ENCODE measurements at regions not wholly inside any gene's neighbourhood (a gene's known extent, or its start where the extent isn't known, plus 50 kb on each side); places are given as distances from the start of the nearest gene placed in this dataset.
"Not testable (repeated sequence)": the region's sequence is repeated elsewhere in the genome, so short reads cannot be mapped to it uniquely, and the experiment has no call there.

- ATAC-seq; H3K4me2 ChIP-seq; CTCF ChIA-PET; DNase-seq (ENCODE audit: low read depth in 1 of 2, low spot score in 1 of 2); H3K4me3 ChIP-seq; H3K9me3 ChIP-seq; POLR2A ChIA-PET; H3K27ac ChIP-seq; FAIRE-seq: not testable (repeated sequence)
- WGBS (ENCODE audit: missing lambda C conversion rate), result 89% methylated on average over 7 of the region's 7 CpGs
- peak; percentile 77 for TF ChIP-seq ZC3H11A (IDR thresholded peaks at IDR 0.05)
- peaks cover 14% of the 10 kb centered on the region for H3K4me1 ChIP-seq
These were observed 165.7 kb downstream of the NUFIP1 start for GRCh38 chr13:44823555-44823954.

DNA sequence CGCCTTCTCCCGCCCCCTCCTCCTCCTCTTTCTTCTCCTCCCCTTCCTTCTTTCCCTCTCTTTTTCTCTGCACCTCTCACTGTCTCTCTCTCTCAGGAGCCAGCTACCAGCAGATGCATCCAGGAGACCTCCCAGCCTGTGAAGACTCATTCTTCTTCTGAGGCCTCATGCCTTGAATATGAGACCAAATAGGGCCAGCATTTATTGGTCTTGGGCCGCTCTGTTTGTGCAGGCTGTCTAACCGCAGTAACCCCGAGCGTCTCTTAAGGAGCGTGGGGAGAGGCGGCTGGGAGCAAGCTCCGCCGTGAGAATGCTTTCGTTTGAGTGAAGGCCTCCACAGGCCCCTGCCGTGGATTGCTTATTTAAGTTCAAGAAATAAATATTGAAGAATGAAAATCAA, 167.0 kb downstream of the NUFIP1 start:
- WGBS (ENCODE audit: missing lambda C conversion rate), result 93% methylated on average over 11 of the region's 12 CpGs
- Histone ChIP-seq H3K4me3 (no peak overlapping the region), H3K27ac (peak overlapping the region in 1 of 2 experiments; percentile 32; a peak in 1 of 6 replicates), H3K4me1 (peaks cover 26% of the 10 kb centered on the region), H3K9me3 (no peaks in the 10 kb centered on the region), H3K4me2 (no peak overlapping the region)
- DNase-seq (ENCODE audit: low read depth in 1 of 2, low spot score in 1 of 2) (no peak), FAIRE-seq (no peak), ATAC-seq (no peak)
- TF ChIP-seq, protein P1, sequence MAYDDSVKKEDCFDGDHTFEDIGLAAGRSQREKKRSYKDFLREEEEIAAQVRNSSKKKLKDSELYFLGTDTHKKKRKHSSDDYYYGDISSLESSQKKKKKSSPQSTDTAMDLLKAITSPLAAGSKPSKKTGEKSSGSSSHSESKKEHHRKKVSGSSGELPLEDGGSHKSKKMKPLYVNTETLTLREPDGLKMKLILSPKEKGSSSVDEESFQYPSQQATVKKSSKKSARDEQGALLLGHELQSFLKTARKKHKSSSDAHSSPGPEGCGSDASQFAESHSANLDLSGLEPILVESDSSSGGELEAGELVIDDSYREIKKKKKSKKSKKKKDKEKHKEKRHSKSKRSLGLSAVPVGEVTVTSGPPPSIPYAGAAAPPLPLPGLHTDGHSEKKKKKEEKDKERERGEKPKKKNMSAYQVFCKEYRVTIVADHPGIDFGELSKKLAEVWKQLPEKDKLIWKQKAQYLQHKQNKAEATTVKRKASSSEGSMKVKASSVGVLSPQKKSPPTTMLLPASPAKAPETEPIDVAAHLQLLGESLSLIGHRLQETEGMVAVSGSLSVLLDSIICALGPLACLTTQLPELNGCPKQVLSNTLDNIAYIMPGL (CRISPR knock-in tag; IDR thresholded peaks at IDR 0.05; ENCODE audit: borderline replicate concordance), result no peak
- TF ChIP-seq NPAS2 (CRISPR knock-in tag; IDR thresholded peaks at IDR 0.05; ENCODE audit: borderline replicate concordance) (no peak), JUNB (IDR thresholded peaks at IDR 0.05) (no peak), CBX8 (IDR thresholded peaks at IDR 0.05) (no peak), JUN (IDR thresholded peaks at IDR 0.05) (no peak), PHF8 (IDR thresholded peaks at IDR 0.05; ENCODE audit: borderline replicate concordance, low read depth) (no peak), ZSCAN20 (CRISPR knock-in tag; IDR thresholded peaks at IDR 0.05) (no peak), BHLHE40 (IDR thresholded peaks at IDR 0.05; ENCODE audit: low read depth, low read length) (no peak), EHF (CRISPR knock-in tag; IDR thresholded peaks at IDR 0.05) (no peak)
- POLR2A ChIA-PET, result interaction anchor here (0.6 kb wide), 1 partner anchor 387 kb away, joined by 3 read pairs; no protein-coding TSS in a partner anchor
- CTCF ChIA-PET, result interaction anchor here (0.6 kb wide), 1 partner anchor 11 kb away, joined by 3 read pairs; no protein-coding TSS in a partner anchor

GRCh38 chr13:44819772-44820171, 169.5 kb downstream of the NUFIP1 start:
- peak overlapping the region; percentile 92; a peak in 5 of 6 replicates for H3K27ac ChIP-seq

GRCh38 chr13:44819245-44819644, 170.0 kb downstream of the NUFIP1 start:
- peak; percentile 51 to 65; a peak in 4 of 6 replicates for ATAC-seq
- ChIA-PET POLR2A (no interaction called here), CTCF (interaction anchor here (0.9 to 1.9 kb wide), 5 partner anchors 14 to 334 kb away, joined by 3 to 5 read pairs (median 4); no protein-coding TSS in a partner anchor)
- Histone ChIP-seq H3K4me1 (peaks cover 55% of the 10 kb centered on the region), H3K9me3 (no peaks in the 10 kb centered on the region), H3K27ac (peak overlapping the region; percentile 92), H3K4me3 (no peak overlapping the region), H3K4me2 (peak overlapping the region; percentile 54)
- no peak for FAIRE-seq
- 52% methylated on average over 3 of the region's 3 CpGs for WGBS (ENCODE audit: missing lambda C conversion rate)
- peak; percentile 58 to 79 for DNase-seq (ENCODE audit: low read depth in 1 of 2, low spot score in 1 of 2)
- no peak for TF ChIP-seq RFX5 (IDR thresholded peaks at IDR 0.05)
- no peak for TF ChIP-seq TP53 (CRISPR knock-in tag; IDR thresholded peaks at IDR 0.05)
- no peak for TF ChIP-seq ELK1 (IDR thresholded peaks at IDR 0.05; ENCODE audit: low read depth, low read length)
- no peak for TF ChIP-seq REST (IDR thresholded peaks at IDR 0.05)
- no peak for TF ChIP-seq NPAS2 (CRISPR knock-in tag; IDR thresholded peaks at IDR 0.05; ENCODE audit: borderline replicate concordance)
- TF ChIP-seq HOXB5 (CRISPR knock-in tag; IDR thresholded peaks at IDR 0.05), result no peak
- TF ChIP-seq NR3C1 (IDR thresholded peaks at IDR 0.05), result no peak
- TF ChIP-seq MAX (IDR thresholded peaks at IDR 0.05), result peak; percentile 70
- TF ChIP-seq, protein P2, sequence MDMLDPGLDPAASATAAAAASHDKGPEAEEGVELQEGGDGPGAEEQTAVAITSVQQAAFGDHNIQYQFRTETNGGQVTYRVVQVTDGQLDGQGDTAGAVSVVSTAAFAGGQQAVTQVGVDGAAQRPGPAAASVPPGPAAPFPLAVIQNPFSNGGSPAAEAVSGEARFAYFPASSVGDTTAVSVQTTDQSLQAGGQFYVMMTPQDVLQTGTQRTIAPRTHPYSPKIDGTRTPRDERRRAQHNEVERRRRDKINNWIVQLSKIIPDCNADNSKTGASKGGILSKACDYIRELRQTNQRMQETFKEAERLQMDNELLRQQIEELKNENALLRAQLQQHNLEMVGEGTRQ (IDR thresholded peaks at IDR 0.05), result 0 out of 2 replicates have a peak, but pooled peaks have one; percentile 17
- TF ChIP-seq RAD21 (conservative IDR thresholded peaks at IDR 0.05 in 1 of 2, IDR thresholded peaks at IDR 0.05 in 1 of 2), result no peak
- TF ChIP-seq FOSB (CRISPR knock-in tag; IDR thresholded peaks at IDR 0.05), result no peak
- TF ChIP-seq HEYL (CRISPR knock-in tag; IDR thresholded peaks at IDR 0.05), result no peak
- TF ChIP-seq RNF2 (IDR thresholded peaks at IDR 0.05; ENCODE audit: borderline replicate concordance, low read depth), result no peak

More at GRCh38 chr13:44819772-44820171, 169.5 kb downstream of the NUFIP1 start:
- WGBS (ENCODE audit: missing lambda C conversion rate), result 93% methylated on average over 6 of the region's 6 CpGs
- ChIA-PET POLR2A (no interaction called here), CTCF (interaction anchor here (1.3 to 1.4 kb wide), 2 partner anchors 19 to 150 kb away, joined by 4 read pairs; no protein-coding TSS in a partner anchor)
- peak overlapping the region; percentile 54; the same call in 1 of the 3 replicates for H3K4me2 ChIP-seq
- FAIRE-seq (no peak), ATAC-seq (no peak), DNase-seq (ENCODE audit: low read depth in 1 of 2, low spot score in 1 of 2) (no peak)
- peaks cover 50% of the 10 kb centered on the region for H3K4me1 ChIP-seq
- no peaks in the 10 kb centered on the region for H3K9me3 ChIP-seq
- TF ChIP-seq POLR2A (IDR thresholded peaks at IDR 0.05; ENCODE audit: low read length), result no peak
- H3K4me3 ChIP-seq, result no peak overlapping the region
